H1 (cell line): ENCODE measurements at regions not wholly inside any gene's neighbourhood (a gene's known extent, or its start where the extent isn't known, plus 50 kb on each side); places are given as distances from the start of the nearest gene placed in this dataset.

ENCODE experiments used
- CTCF ChIP-seq, 3 experiments: IDR thresholded peaks; 1 replicate in 2 of 3; 2 replicates in 1 of 3; pipeline versions ENCODE4 v1.5.1 to v1.6.1; 2011; ENCODE audit warnings: low read length in 3 of 3, mild to moderate bottlenecking in 3 of 3, inconsistent platforms in 2 of 3, low read depth in 1 of 3, moderate library complexity in 1 of 3; ENCODE audit not compliant: insufficient read depth in 1 of 3; ENCODE audit errors: control extremely low read depth in 1 of 3
- KDM1A ChIP-seq: fragments of 200-600, 300-600 bp; sonication (generic); IDR thresholded peaks from 2 replicates; pipeline ENCODE4 v1.7.1; 2016; ENCODE audit warnings: mild to moderate bottlenecking, low read length, borderline replicate concordance

DNA sequence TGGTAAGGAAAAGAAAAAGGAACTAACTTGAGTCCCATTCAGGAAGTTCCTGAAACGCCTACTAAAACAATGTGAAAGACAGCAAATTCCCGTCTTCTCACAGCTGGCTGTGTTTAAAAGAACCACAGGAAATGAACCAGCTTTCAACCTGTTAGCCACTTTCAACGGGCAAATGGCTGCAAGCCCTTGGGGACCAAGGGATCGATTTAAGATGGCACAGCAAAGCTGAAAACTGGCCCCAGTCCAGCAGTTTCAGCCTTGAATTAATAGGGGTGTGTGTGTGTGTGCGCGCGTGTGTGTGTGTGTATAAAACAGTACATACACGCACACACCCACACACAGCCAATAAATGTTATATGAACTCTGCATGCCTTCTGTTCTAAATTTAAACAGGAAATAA is 168.7 kb upstream of the TMCO5A start:
- no peak for TF ChIP-seq CTCF (IDR thresholded peaks at IDR 0.05; ENCODE audit: control extremely low read depth in 1 of 3, insufficient read depth in 1 of 3, low read depth in 1 of 3, low read length in 3 of 3)
- no peak for TF ChIP-seq KDM1A
